OCI-LY7 (cell line): ENCODE measurements at regions not wholly inside any gene's neighbourhood (a gene's known extent, or its start where the extent isn't known, plus 50 kb on each side); places are given as distances from the start of the nearest gene placed in this dataset.

ENCODE experiments used
- EZH2phosphoT487 ChIP-seq: fragments of 200-600 bp; sonication (generic); IDR thresholded peaks from 2 replicates; pipeline ENCODE4 v1.6.1; 2018; ENCODE audit warnings: low read depth, borderline replicate concordance, mild to moderate bottlenecking, mixed run types, antibody characterized with exemption, low read length, moderate library complexity, mixed read lengths
- TF ChIP-seq, protein P1 (sequence below): fragments of 200-600 bp; sonication (generic); conservative IDR thresholded peaks from 2 replicates; pipeline ENCODE4 v1.5.1; 2014; ENCODE audit warnings: mild to moderate bottlenecking, antibody characterized with exemption, low read length, moderate library complexity, mixed read lengths

DNA sequence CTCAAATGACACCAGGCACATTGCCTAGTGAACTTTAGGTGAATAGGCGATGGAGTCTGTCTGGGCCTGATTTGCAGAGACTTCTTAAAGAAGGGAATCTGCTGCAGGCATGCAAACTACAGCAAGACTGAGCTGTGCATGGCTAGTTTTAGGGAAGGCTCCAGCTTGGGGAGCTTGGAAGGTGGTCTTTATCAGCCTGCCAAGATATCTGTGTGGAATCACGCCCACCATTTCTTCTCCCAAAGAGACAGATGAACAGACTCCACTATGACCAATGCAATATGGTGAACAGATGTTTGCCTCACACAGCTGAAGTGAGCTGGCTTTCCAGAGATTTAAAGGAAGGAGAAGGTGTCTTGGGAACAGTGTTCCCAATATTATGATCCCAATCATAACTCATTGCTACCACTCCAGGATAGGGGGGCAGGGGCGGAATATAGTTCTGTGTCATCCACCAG, 129.0 kb upstream of the HMHB1 start:
- TF ChIP-seq, protein P1, sequence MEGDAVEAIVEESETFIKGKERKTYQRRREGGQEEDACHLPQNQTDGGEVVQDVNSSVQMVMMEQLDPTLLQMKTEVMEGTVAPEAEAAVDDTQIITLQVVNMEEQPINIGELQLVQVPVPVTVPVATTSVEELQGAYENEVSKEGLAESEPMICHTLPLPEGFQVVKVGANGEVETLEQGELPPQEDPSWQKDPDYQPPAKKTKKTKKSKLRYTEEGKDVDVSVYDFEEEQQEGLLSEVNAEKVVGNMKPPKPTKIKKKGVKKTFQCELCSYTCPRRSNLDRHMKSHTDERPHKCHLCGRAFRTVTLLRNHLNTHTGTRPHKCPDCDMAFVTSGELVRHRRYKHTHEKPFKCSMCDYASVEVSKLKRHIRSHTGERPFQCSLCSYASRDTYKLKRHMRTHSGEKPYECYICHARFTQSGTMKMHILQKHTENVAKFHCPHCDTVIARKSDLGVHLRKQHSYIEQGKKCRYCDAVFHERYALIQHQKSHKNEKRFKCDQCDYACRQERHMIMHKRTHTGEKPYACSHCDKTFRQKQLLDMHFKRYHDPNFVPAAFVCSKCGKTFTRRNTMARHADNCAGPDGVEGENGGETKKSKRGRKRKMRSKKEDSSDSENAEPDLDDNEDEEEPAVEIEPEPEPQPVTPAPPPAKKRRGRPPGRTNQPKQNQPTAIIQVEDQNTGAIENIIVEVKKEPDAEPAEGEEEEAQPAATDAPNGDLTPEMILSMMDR: no peak
- TF ChIP-seq EZH2phosphoT487: no peak
